ENCODE measurements at regions not wholly inside any gene's neighbourhood (a gene's known extent, or its start where the extent isn't known, plus 50 kb on each side); places are given as distances from the start of the nearest gene placed in this dataset.

DNA sequence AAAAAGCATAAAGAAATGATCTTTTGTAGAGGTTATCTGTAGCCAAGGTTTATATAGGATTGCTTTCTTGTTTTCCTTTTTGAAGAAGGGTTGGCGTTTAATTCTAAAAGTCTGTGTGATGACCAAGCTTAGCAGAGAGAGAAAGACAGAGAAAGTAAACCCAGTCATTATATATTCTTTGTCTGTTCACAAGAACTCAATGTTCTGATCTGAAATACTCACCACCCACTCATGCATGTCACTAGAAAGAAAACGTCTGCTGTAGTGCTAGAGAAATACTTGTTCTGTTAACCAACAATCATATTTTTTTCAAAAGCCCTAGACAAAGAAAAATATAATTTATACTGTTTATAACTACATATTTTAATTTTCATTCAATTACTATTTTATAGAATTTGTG lies 173.7 kb upstream of the SLITRK5 start (continued):
- TF ChIP-seq MATR3 (CRISPR knock-in tag; IDR thresholded peaks at IDR 0.05) (no peak), THAP9 (CRISPR knock-in tag; IDR thresholded peaks at IDR 0.05; ENCODE audit: borderline replicate concordance) (no peak), KDM1A (CRISPR knock-in tag; IDR thresholded peaks at IDR 0.05) (no peak), ZFYVE20 (CRISPR knock-in tag; IDR thresholded peaks at IDR 0.05; ENCODE audit: borderline replicate concordance, low read depth) (no peak)

- H3K36me3 ChIP-seq (replicated peaks in 1 of 2; ENCODE audit: control insufficient read depth in 1 of 2, insufficient read depth in 2 of 2, low read length in 2 of 2) = no peaks in the 10 kb centered on the region
- FAIRE-seq (no peak), ATAC-seq (no peak), DNase-seq (ENCODE audit: low spot score) (peak; percentile 0)
- TF ChIP-seq GLMP (CRISPR knock-in tag; IDR thresholded peaks at IDR 0.05; ENCODE audit: borderline replicate concordance) = no peak
- peak; percentile 43; the same call in 1 of the 2 replicates for TF ChIP-seq EHMT2 (IDR thresholded peaks at IDR 0.05; ENCODE audit: borderline replicate concordance, low read depth, low read length)
- TF ChIP-seq MIER2 (CRISPR knock-in tag; IDR thresholded peaks at IDR 0.05) = peak; percentile 92
- TF ChIP-seq, protein P1, sequence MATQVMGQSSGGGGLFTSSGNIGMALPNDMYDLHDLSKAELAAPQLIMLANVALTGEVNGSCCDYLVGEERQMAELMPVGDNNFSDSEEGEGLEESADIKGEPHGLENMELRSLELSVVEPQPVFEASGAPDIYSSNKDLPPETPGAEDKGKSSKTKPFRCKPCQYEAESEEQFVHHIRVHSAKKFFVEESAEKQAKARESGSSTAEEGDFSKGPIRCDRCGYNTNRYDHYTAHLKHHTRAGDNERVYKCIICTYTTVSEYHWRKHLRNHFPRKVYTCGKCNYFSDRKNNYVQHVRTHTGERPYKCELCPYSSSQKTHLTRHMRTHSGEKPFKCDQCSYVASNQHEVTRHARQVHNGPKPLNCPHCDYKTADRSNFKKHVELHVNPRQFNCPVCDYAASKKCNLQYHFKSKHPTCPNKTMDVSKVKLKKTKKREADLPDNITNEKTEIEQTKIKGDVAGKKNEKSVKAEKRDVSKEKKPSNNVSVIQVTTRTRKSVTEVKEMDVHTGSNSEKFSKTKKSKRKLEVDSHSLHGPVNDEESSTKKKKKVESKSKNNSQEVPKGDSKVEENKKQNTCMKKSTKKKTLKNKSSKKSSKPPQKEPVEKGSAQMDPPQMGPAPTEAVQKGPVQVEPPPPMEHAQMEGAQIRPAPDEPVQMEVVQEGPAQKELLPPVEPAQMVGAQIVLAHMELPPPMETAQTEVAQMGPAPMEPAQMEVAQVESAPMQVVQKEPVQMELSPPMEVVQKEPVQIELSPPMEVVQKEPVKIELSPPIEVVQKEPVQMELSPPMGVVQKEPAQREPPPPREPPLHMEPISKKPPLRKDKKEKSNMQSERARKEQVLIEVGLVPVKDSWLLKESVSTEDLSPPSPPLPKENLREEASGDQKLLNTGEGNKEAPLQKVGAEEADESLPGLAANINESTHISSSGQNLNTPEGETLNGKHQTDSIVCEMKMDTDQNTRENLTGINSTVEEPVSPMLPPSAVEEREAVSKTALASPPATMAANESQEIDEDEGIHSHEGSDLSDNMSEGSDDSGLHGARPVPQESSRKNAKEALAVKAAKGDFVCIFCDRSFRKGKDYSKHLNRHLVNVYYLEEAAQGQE (IDR thresholded peaks at IDR 0.05; ENCODE audit: borderline replicate concordance in 1 of 2, low read depth in 1 of 2, low read length in 2 of 2) = peak; percentile 45 to 94
- H3K4me2 ChIP-seq (ENCODE audit: low read depth, low read length) = no peak overlapping the region
- H4K20me1 ChIP-seq (ENCODE audit: insufficient read depth, low read length) = no peaks in the 10 kb centered on the region
- no TSS peak for BruUV-seq (replicated peaks)
- ChIA-PET CTCF (ENCODE audit: low intra/inter-chr PET ratio, low total read pairs) (no interaction called here), POLR2A (no interaction called here)
- in situ Hi-C loops (cut with HindIII; ENCODE audit: extremely low pct_ligation_motif_present, low pct_unique_long_range_greater_than_20kb) = no loop called here
- no peak overlapping the region for H3K9ac ChIP-seq (ENCODE audit: insufficient read depth, low read depth, low read length)
- H3K79me2 ChIP-seq (ENCODE audit: insufficient read depth, low read length) = no peaks in the 10 kb centered on the region
- intact Hi-C loops (cut with micrococcal nuclease; ENCODE audit: unreplicated experiment) = no loop called here
- no peaks in the 10 kb centered on the region for H3K9me3 ChIP-seq (ENCODE audit: low read length)
- no peak overlapping the region for H2AFZ ChIP-seq (ENCODE audit: low read length)
- no peaks in the 10 kb centered on the region for H3K4me1 ChIP-seq (ENCODE audit: insufficient read depth, low read length)
- 1% methylated on average over 2 of the region's 2 CpGs for WGBS (ENCODE audit: low lambda C conversion rate)
- H3K27me3 ChIP-seq (ENCODE audit: control insufficient read depth in 1 of 2, insufficient read depth in 2 of 2, low read length in 2 of 2) = no peaks in the 10 kb centered on the region
- H3K27ac ChIP-seq (ENCODE audit: extremely low read length, insufficient read depth, low read length) = no peak overlapping the region
- H3K4me3 ChIP-seq (replicated peaks in 1 of 3; ENCODE audit: insufficient read depth in 1 of 3, low read depth in 2 of 3, low read length in 3 of 3) = no peak overlapping the region
Measured at GRCh38 chr13:87498681-87499080, 172.5 kb upstream of the SLITRK5 start.

All from HepG2 (cell line).